Mesenchymal stem cell (in vitro differentiated cells and primary cell): ENCODE measurements at regions not wholly inside any gene's neighbourhood (a gene's known extent, or its start where the extent isn't known, plus 50 kb on each side); places are given as distances from the start of the nearest gene placed in this dataset.

Experiments
- DNase-seq: peaks from one replicate; pipeline ENCODE4 v3.0.0-alpha.2; 2013
- H2AFZ ChIP-seq: one replicate; pipeline ENCODE4 v1.6.1; 2013; ENCODE audit warnings: low read depth, mild to moderate bottlenecking, control low read depth, inconsistent platforms, low read length, moderate library complexity
- H2AK5ac ChIP-seq: 2 replicates; pipeline ENCODE4 v1.6.1; 2013; ENCODE audit warnings: low read length, moderate library complexity, mild to moderate bottlenecking, inconsistent platforms; ENCODE audit not compliant: severe bottlenecking
- H2BK120ac ChIP-seq: one replicate; pipeline ENCODE4 v1.6.1; 2013; ENCODE audit warnings: low read depth, mild to moderate bottlenecking, inconsistent platforms, low read length, moderate library complexity
- H2BK12ac ChIP-seq, 2 experiments: one replicate each; pipeline ENCODE4 v1.6.1; 2013; ENCODE audit warnings: inconsistent platforms in 2 of 2, low read length in 2 of 2, mild to moderate bottlenecking in 2 of 2, moderate library complexity in 2 of 2, control low read depth in 1 of 2
- H2BK15ac ChIP-seq: one replicate; pipeline ENCODE4 v1.6.1; 2013; ENCODE audit warnings: mild to moderate bottlenecking, low read depth, inconsistent platforms; ENCODE audit not compliant: poor library complexity, severe bottlenecking
- H2BK5ac ChIP-seq: 2 replicates; pipeline ENCODE4 v1.6.1; 2013; ENCODE audit warnings: low read depth, mild to moderate bottlenecking, low read length, control low read depth, inconsistent platforms; ENCODE audit not compliant: poor library complexity, severe bottlenecking
- H3K14ac ChIP-seq, 2 experiments: one replicate each; pipeline ENCODE4 v1.6.1; 2013; ENCODE audit warnings: inconsistent platforms in 2 of 2, low read length in 2 of 2, control low read depth in 1 of 2, mild to moderate bottlenecking in 1 of 2, moderate library complexity in 1 of 2
- H3K18ac ChIP-seq, 2 experiments: one replicate each; pipeline ENCODE4 v1.6.1; 2013; ENCODE audit warnings: inconsistent platforms in 2 of 2, low read length in 2 of 2, control low read depth in 1 of 2, low read depth in 1 of 2, mild to moderate bottlenecking in 1 of 2
- H3K23ac ChIP-seq, 2 experiments: one replicate each; pipeline ENCODE4 v1.6.1; 2013; ENCODE audit warnings: inconsistent platforms in 2 of 2, low read length in 2 of 2, mild to moderate bottlenecking in 2 of 2, moderate library complexity in 2 of 2, control low read depth in 1 of 2
- H3K27ac ChIP-seq: 2 replicates; pipeline ENCODE4 v1.5.1; 2013; ENCODE audit warnings: mild to moderate bottlenecking, moderate library complexity, low read length, control low read depth, inconsistent platforms; ENCODE audit not compliant: poor library complexity, severe bottlenecking
- H3K27me3 ChIP-seq, 2 experiments: 2 replicates each; pipeline versions ENCODE4 v1.6.1 to v1.7.0; 2013; ENCODE audit warnings: low read length in 2 of 2, mild to moderate bottlenecking in 2 of 2, moderate library complexity in 2 of 2, control low read depth in 1 of 2, inconsistent platforms in 1 of 2; ENCODE audit not compliant: control insufficient read depth in 1 of 2, insufficient read depth in 1 of 2
- H3K36me3 ChIP-seq, 2 experiments: 2 replicates each; pipeline versions ENCODE4 v1.6.1 to v1.7.0; 2013; ENCODE audit warnings: low read length in 2 of 2, control low read depth in 1 of 2, inconsistent platforms in 1 of 2, low read depth in 1 of 2, mild to moderate bottlenecking in 1 of 2; ENCODE audit not compliant: insufficient read depth in 2 of 2, control insufficient read depth in 1 of 2
- H3K4ac ChIP-seq, 2 experiments: one replicate each; pipeline ENCODE4 v1.6.1; 2013; ENCODE audit warnings: inconsistent platforms in 2 of 2, low read length in 2 of 2, mild to moderate bottlenecking in 2 of 2, moderate library complexity in 2 of 2, control low read depth in 1 of 2, low read depth in 1 of 2
- H3K4me1 ChIP-seq: 2 replicates; pipeline ENCODE4 v1.6.1; 2013; ENCODE audit warnings: low read depth, low read length, control low read depth; ENCODE audit not compliant: control insufficient read depth, insufficient read depth
- H3K4me2 ChIP-seq: 2 replicates; pipeline ENCODE4 v1.6.1; 2013; ENCODE audit warnings: low read length, mild to moderate bottlenecking, inconsistent platforms; ENCODE audit not compliant: poor library complexity, severe bottlenecking
- H3K4me3 ChIP-seq, 2 experiments: 2 replicates each; pipeline versions ENCODE4 v1.5.1 to v1.7.0; 2013; ENCODE audit warnings: low read length in 2 of 2, mild to moderate bottlenecking in 2 of 2, control low read depth in 1 of 2, low read depth in 1 of 2; ENCODE audit not compliant: insufficient read depth in 1 of 2
- H3K79me1 ChIP-seq: replicated peaks from 2 replicates; pipeline ENCODE4 v1.6.1; 2013; ENCODE audit warnings: mild to moderate bottlenecking, control low read depth, low read length, inconsistent platforms; ENCODE audit not compliant: poor library complexity, severe bottlenecking
- H3K9ac ChIP-seq: 2 replicates; pipeline ENCODE4 v1.7.0; 2013; ENCODE audit warnings: mild to moderate bottlenecking, low read length, moderate library complexity
- H3K9me3 ChIP-seq: 2 replicates; pipeline ENCODE4 v1.7.0; 2013; ENCODE audit warnings: mild to moderate bottlenecking, low read length; ENCODE audit not compliant: control insufficient read depth
- H4K8ac ChIP-seq: one replicate; pipeline ENCODE4 v1.6.1; 2013; ENCODE audit warnings: inconsistent platforms, mild to moderate bottlenecking, low read length, moderate library complexity
- H4K91ac ChIP-seq: one replicate; pipeline ENCODE4 v1.6.1; 2013; ENCODE audit warnings: mild to moderate bottlenecking, low read length, inconsistent platforms
- WGBS: methylation state at CpG from one replicate; pipeline ENCODE4 v1.1.7; 2013; ENCODE audit warnings: mixed read lengths; 5-methylcytosine and 5-hydroxymethylcytosine counted together

DNA sequence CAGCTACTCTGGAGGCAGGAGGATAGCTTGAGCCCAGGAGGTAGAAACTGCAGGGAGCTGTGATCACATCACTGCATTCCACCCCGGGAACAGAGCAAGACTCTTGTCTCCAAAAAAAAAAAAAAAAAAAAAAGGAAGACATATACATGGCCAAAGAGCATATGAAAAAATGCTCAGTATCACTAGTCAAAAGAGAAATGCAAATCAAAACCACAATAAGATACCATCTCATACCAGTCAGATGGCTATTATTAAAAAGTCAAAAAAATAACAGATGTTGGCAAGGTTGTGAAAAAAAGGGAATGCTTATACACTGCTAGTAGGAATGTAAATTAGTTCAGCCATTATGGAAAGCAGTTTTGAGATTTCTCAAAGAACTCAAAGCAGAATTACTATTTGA is 174.8 kb upstream of the ATF7IP start:
- DNase-seq: no peak
- Histone ChIP-seq H3K27me3 (peaks cover 8 to 19% of the 10 kb centered on the region in 2 experiments), H2AFZ (no peak overlapping the region), H2BK12ac (no peak overlapping the region), H3K4me3 (no peak overlapping the region), H2BK5ac (no peak overlapping the region), H4K91ac (no peak overlapping the region), H3K36me3 (no peaks in the 10 kb centered on the region), H3K9ac (no peak overlapping the region), H2BK15ac (no peak overlapping the region), H3K9me3 (no peaks in the 10 kb centered on the region), H3K4me1 (no peaks in the 10 kb centered on the region), H2BK120ac (no peak overlapping the region), H3K23ac (no peak overlapping the region), H3K14ac (no peak overlapping the region), H3K79me1 (no peaks in the 10 kb centered on the region), H3K27ac (no peak overlapping the region), H4K8ac (no peak overlapping the region), H3K4me2 (no peak overlapping the region), H3K4ac (no peak overlapping the region), H3K18ac (no peak overlapping the region), H2AK5ac (no peak overlapping the region)
- WGBS: no CpG with 5 or more reads among the region's 1 CpG

- no peak overlapping the region for H2BK120ac ChIP-seq
- H3K14ac ChIP-seq: no peak overlapping the region
- DNase-seq: no peak
- no peaks in the 10 kb centered on the region for H3K9me3 ChIP-seq
- no peak overlapping the region for H4K8ac ChIP-seq
- H3K27me3 ChIP-seq: peaks cover 8 to 19% of the 10 kb centered on the region in 2 experiments
- H2BK15ac ChIP-seq: no peak overlapping the region
- H3K4ac ChIP-seq: no peak overlapping the region
- no peak overlapping the region for H3K4me3 ChIP-seq
- 72% methylated on average over 4 of the region's 4 CpGs for WGBS
- H3K36me3 ChIP-seq: no peaks in the 10 kb centered on the region
- no peak overlapping the region for H4K91ac ChIP-seq
- no peak overlapping the region for H3K9ac ChIP-seq
- no peak overlapping the region for H2BK12ac ChIP-seq
- no peak overlapping the region for H3K18ac ChIP-seq
- no peak overlapping the region for H2BK5ac ChIP-seq
- no peak overlapping the region for H3K27ac ChIP-seq
- H3K4me1 ChIP-seq: no peaks in the 10 kb centered on the region
- no peak overlapping the region for H2AFZ ChIP-seq
- no peaks in the 10 kb centered on the region for H3K79me1 ChIP-seq
- H2AK5ac ChIP-seq: no peak overlapping the region
- no peak overlapping the region for H3K23ac ChIP-seq
- no peak overlapping the region for H3K4me2 ChIP-seq
Observed at GRCh38 chr12:14191612-14192011, 173.9 kb upstream of the ATF7IP start.

- Histone ChIP-seq H2BK120ac (no peak overlapping the region), H3K4me2 (no peak overlapping the region), H3K18ac (no peak overlapping the region), H2AK5ac (no peak overlapping the region), H3K79me1 (no peaks in the 10 kb centered on the region), H3K4me3 (no peak overlapping the region), H4K91ac (no peak overlapping the region), H3K4ac (no peak overlapping the region), H3K9me3 (no peaks in the 10 kb centered on the region), H3K14ac (no peak overlapping the region), H3K36me3 (no peaks in the 10 kb centered on the region), H2AFZ (no peak overlapping the region), H4K8ac (no peak overlapping the region), H3K4me1 (no peaks in the 10 kb centered on the region), H3K9ac (no peak overlapping the region), H3K27ac (no peak overlapping the region), H2BK12ac (no peak overlapping the region), H2BK5ac (no peak overlapping the region), H2BK15ac (no peak overlapping the region), H3K27me3 (peaks cover 6 to 8% of the 10 kb centered on the region in 2 experiments), H3K23ac (no peak overlapping the region)
- DNase-seq: no peak
- WGBS: 76% methylated on average over 10 of the region's 10 CpGs
Observed at GRCh38 chr12:14193639-14194038, 171.8 kb upstream of the ATF7IP start.

DNA sequence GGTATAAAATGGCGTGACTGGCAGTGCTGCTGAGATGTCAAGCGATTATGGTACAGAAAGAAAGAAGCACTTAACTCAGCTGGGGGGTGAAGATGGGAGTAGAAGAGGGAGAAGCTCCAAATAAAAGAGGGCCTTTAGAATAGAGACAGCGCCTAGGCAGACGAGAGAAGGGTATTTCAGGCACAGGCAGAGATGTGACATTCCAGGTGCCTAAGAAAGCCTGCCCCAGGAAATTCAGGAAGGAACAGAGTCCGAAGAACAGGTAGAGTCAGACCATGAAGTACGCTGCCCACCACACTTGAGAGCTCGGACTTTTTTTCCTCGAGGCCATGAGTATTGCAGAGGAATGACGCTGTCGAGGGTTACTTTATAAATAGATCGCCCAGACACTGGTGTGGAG is 170.9 kb upstream of the ATF7IP start:
- H2AK5ac ChIP-seq: no peak overlapping the region
- H3K14ac ChIP-seq: no peak overlapping the region
- no peak overlapping the region for H2BK120ac ChIP-seq
- peaks cover 0 to 8% of the 10 kb centered on the region in 2 experiments for H3K27me3 ChIP-seq
- no peak overlapping the region for H2AFZ ChIP-seq
- no peaks in the 10 kb centered on the region for H3K36me3 ChIP-seq
- no peaks in the 10 kb centered on the region for H3K9me3 ChIP-seq
- no peak overlapping the region for H4K91ac ChIP-seq
- no peak overlapping the region for H3K9ac ChIP-seq
- no peak overlapping the region for H3K23ac ChIP-seq
- no peaks in the 10 kb centered on the region for H3K4me1 ChIP-seq
- no peak overlapping the region for H3K18ac ChIP-seq
- 90% methylated on average over 11 of the region's 11 CpGs for WGBS
- no peak overlapping the region for H2BK15ac ChIP-seq
- no peak overlapping the region for H2BK12ac ChIP-seq
- H3K27ac ChIP-seq: no peak overlapping the region
- H3K4me3 ChIP-seq: no peak overlapping the region
- DNase-seq: no peak
- no peak overlapping the region for H3K4ac ChIP-seq
- H3K4me2 ChIP-seq: no peak overlapping the region
- H4K8ac ChIP-seq: no peak overlapping the region
- H3K79me1 ChIP-seq: no peaks in the 10 kb centered on the region
- H2BK5ac ChIP-seq: no peak overlapping the region
